Testis (tissue), 2 donors: ENCODE measurements at regions not wholly inside any gene's neighbourhood (a gene's known extent, or its start where the extent isn't known, plus 50 kb on each side); places are given as distances from the start of the nearest gene placed in this dataset.

Experiments used
- CTCF ChIP-seq, 3 experiments: fragments of 450-650 bp in 2 of 3; fragments of 200-600 bp in 1 of 3; sonication (generic) in 1 of 3; IDR thresholded peaks; one replicate each; pipeline ENCODE4 v1.5.1; 2016 to 2019; ENCODE audit warnings: antibody characterized with exemption in 3 of 3, mild to moderate bottlenecking in 2 of 3, moderate library complexity in 1 of 3
- POLR2A ChIP-seq: fragments of 450-650 bp; IDR thresholded peaks from one replicate; pipeline ENCODE4 v1.6.1; 2017; ENCODE audit warnings: antibody characterized with exemption, mild to moderate bottlenecking, moderate library complexity

- TF ChIP-seq CTCF (IDR thresholded peaks at IDR 0.05) (no peak), POLR2A (no peak)
Observed at GRCh38 chr2:153802671-153803070, 69.1 kb upstream of the GALNT13 start.
